Astrocyte of the spinal cord (primary cell): ENCODE measurements at regions not wholly inside any gene's neighbourhood (a gene's known extent, or its start where the extent isn't known, plus 50 kb on each side); places are given as distances from the start of the nearest gene placed in this dataset.

Experiments
- DNase-seq: peaks from one replicate; pipeline ENCODE4 v3.0.0; 2011; ENCODE audit warnings: low read depth, low spot score
- H3K4me3 ChIP-seq: 2 replicates; pipeline ENCODE4 v1.5.1; 2011; ENCODE audit warnings: low read depth, mild to moderate bottlenecking, low read length, moderate library complexity
- CTCF ChIP-seq: IDR thresholded peaks from 2 replicates; pipeline ENCODE4 v1.5.1; 2012; ENCODE audit warnings: low read depth, mild to moderate bottlenecking, low read length, inconsistent platforms
- in situ Hi-C: cut with HindIII; loops from 2 replicates; pipeline ENCODE4 v1.10.0; 2017; ENCODE audit warnings: low sequenced_read_pairs

- DNase-seq: no peak
- no peak overlapping the region for H3K4me3 ChIP-seq
- TF ChIP-seq CTCF: no peak
- in situ Hi-C loops: no loop called here
Observed at GRCh38 chr10:91006752-91007346, 86.0 kb upstream of the ANKRD1 start.

- no peak for DNase-seq
- H3K4me3 ChIP-seq: no peak overlapping the region
- TF ChIP-seq CTCF: no peak
- in situ Hi-C loops: no loop called here
Observed at GRCh38 chr10:91007655-91008054, 86.8 kb upstream of the ANKRD1 start.

- in situ Hi-C loops: no loop called here
- TF ChIP-seq CTCF: no peak
- H3K4me3 ChIP-seq: no peak overlapping the region
- no peak for DNase-seq
Observed at GRCh38 chr10:91009121-91009520, 88.2 kb upstream of the ANKRD1 start.

GRCh38 chr10:91010952-91011351 lies 90.1 kb upstream of the ANKRD1 start:
- H3K4me3 ChIP-seq: no peak overlapping the region
- DNase-seq: no peak
- in situ Hi-C loops: no loop called here
- no peak for TF ChIP-seq CTCF

- in situ Hi-C loops: no loop called here
- no peak for DNase-seq
- no peak overlapping the region for H3K4me3 ChIP-seq
- TF ChIP-seq CTCF: no peak
Observed at GRCh38 chr10:91012502-91012901, 91.6 kb upstream of the ANKRD1 start.

GRCh38 chr10:91013985-91014384 lies 93.1 kb upstream of the ANKRD1 start:
- in situ Hi-C loops: no loop called here
- TF ChIP-seq CTCF: no peak
- no peak overlapping the region for H3K4me3 ChIP-seq
- no peak for DNase-seq

GRCh38 chr10:91017198-91017597 lies 96.3 kb upstream of the ANKRD1 start:
- no peak overlapping the region for H3K4me3 ChIP-seq
- DNase-seq: no peak
- in situ Hi-C loops: no loop called here
- no peak for TF ChIP-seq CTCF
